IMR-90 (cell line): ENCODE measurements at regions not wholly inside any gene's neighbourhood (a gene's known extent, or its start where the extent isn't known, plus 50 kb on each side); places are given as distances from the start of the nearest gene placed in this dataset.

Experiments
- ATAC-seq: fragments of 200-7000 bp; cut with Tn5 transposase; 2 replicates; pipeline ENCODE4 v1.9.1; 2020; ENCODE audit warnings: low read depth, mild to moderate bottlenecking, moderate library complexity
- BruUV-seq: library from RNA; stranded (reverse); fragments of 400-500 nt; replicated peaks from 2 replicates; lab custom pipeline; 2021; lab: Mats Ljungman, UMichigan
- CTCF ChIA-PET: fragments of 300-600 bp; formaldehyde crosslinking; extraction: SDS; loops from one replicate; lab custom pipeline; 2021; ENCODE audit warnings: antibody characterized with exemption; lab: Yijun Ruan, JAX
- POLR2A ChIA-PET: fragments of 300-600 bp; sonication (Branson Sonifier 250); formaldehyde crosslinking; loops from one replicate; lab custom pipeline; 2022; ENCODE audit warnings: antibody characterized with exemption; ENCODE audit not compliant: unreplicated experiment; lab: Charles Lee
- DNase-seq: peaks from one replicate; pipeline ENCODE4 v3.0.0; 2013
- H2AFZ ChIP-seq: replicated peaks from 2 replicates; pipeline ENCODE3; 2013; ENCODE audit warnings: low read length, mild to moderate bottlenecking; ENCODE audit not compliant: poor library complexity
- H2AK5ac ChIP-seq: 2 replicates; pipeline ENCODE4 v1.6.1; 2013; ENCODE audit warnings: low read depth, low read length, inconsistent platforms
- H2AK9ac ChIP-seq: replicated peaks from 2 replicates; pipeline ENCODE3; 2013; ENCODE audit warnings: mild to moderate bottlenecking, low read depth, low read length, moderate library complexity; ENCODE audit not compliant: poor library complexity
- H2BK120ac ChIP-seq: 2 replicates; pipeline ENCODE4 v1.6.1; 2013; ENCODE audit warnings: low read depth, low read length, inconsistent platforms
- H2BK15ac ChIP-seq: 3 replicates; pipeline ENCODE4 v1.6.1; 2013; ENCODE audit warnings: low read depth, low read length, inconsistent platforms
- H2BK20ac ChIP-seq: 2 replicates; pipeline ENCODE4 v1.6.1; 2013; ENCODE audit warnings: low read depth, mild to moderate bottlenecking, inconsistent platforms, low read length, moderate library complexity
- H2BK5ac ChIP-seq: 2 replicates; pipeline ENCODE4 v1.6.1; 2013; ENCODE audit warnings: mild to moderate bottlenecking, low read depth, low read length, inconsistent platforms; ENCODE audit not compliant: poor library complexity, severe bottlenecking
- H3K14ac ChIP-seq: replicated peaks from 2 replicates; pipeline ENCODE4 v1.6.1; 2013; ENCODE audit warnings: low read depth, low read length, inconsistent platforms
- H3K18ac ChIP-seq: 2 replicates; pipeline ENCODE4 v1.6.1; 2013; ENCODE audit warnings: low read depth, low read length, control low read depth
- H3K23ac ChIP-seq: 2 replicates; pipeline ENCODE4 v1.6.1; 2013; ENCODE audit warnings: low read depth, low read length, inconsistent platforms
- H3K27ac ChIP-seq: 2 replicates; pipeline ENCODE4 v1.5.1; 2013; ENCODE audit warnings: mild to moderate bottlenecking, control low read depth, low read length; ENCODE audit not compliant: insufficient read depth
- H3K27me3 ChIP-seq: 2 replicates; pipeline ENCODE4 v1.6.1; 2013; ENCODE audit warnings: low read length; ENCODE audit not compliant: control insufficient read depth, insufficient read depth
- H3K36me3 ChIP-seq: 2 replicates; pipeline ENCODE4 v1.6.1; 2013; ENCODE audit warnings: low read length, mixed read lengths; ENCODE audit not compliant: control insufficient read depth, insufficient read depth
- H3K4ac ChIP-seq: 2 replicates; pipeline ENCODE4 v1.6.1; 2013; ENCODE audit warnings: low read depth, low read length, inconsistent platforms
- H3K4me1 ChIP-seq: 2 replicates; pipeline ENCODE4 v1.6.1; 2013; ENCODE audit warnings: low read length, mixed read lengths; ENCODE audit not compliant: control insufficient read depth, insufficient read depth
- H3K4me2 ChIP-seq: 2 replicates; pipeline ENCODE4 v1.6.1; 2013; ENCODE audit warnings: low read depth, mild to moderate bottlenecking, control low read depth, low read length, moderate library complexity
- H3K4me3 ChIP-seq: 2 replicates; pipeline ENCODE4 v1.5.1; 2013; ENCODE audit warnings: low read depth, mild to moderate bottlenecking, control low read depth, low read length, moderate library complexity; ENCODE audit not compliant: insufficient read depth
- H3K56ac ChIP-seq: 2 replicates; pipeline ENCODE4 v1.6.1; 2013; ENCODE audit warnings: low read length, inconsistent platforms; ENCODE audit not compliant: insufficient read depth; ENCODE audit errors: extremely low read depth
- H3K79me1 ChIP-seq, 2 experiments: 2 replicates each; pipeline ENCODE4 v1.6.1; 2013; ENCODE audit warnings: low read length in 2 of 2, inconsistent platforms in 1 of 2, low read depth in 1 of 2
- H3K9ac ChIP-seq: 2 replicates; pipeline ENCODE4 v1.6.1; 2013; ENCODE audit warnings: low read depth, low read length, control low read depth
- H3K9me1 ChIP-seq: 2 replicates; pipeline ENCODE4 v1.6.1; 2013; ENCODE audit warnings: low read length, inconsistent platforms; ENCODE audit not compliant: insufficient read depth
- H3K9me3 ChIP-seq: 2 replicates; pipeline ENCODE4 v1.6.1; 2013; ENCODE audit warnings: low read length; ENCODE audit not compliant: control insufficient read depth, insufficient read depth
- H4K20me1 ChIP-seq: 2 replicates; pipeline ENCODE4 v1.6.1; 2013; ENCODE audit warnings: low read length, inconsistent platforms; ENCODE audit not compliant: insufficient read depth
- H4K5ac ChIP-seq: 2 replicates; pipeline ENCODE4 v1.6.1; 2013; ENCODE audit warnings: mild to moderate bottlenecking, low read depth, low read length, control low read depth
- H4K8ac ChIP-seq, 2 experiments: 2 replicates each; pipeline ENCODE4 v1.6.1; 2013; ENCODE audit warnings: low read depth in 2 of 2, low read length in 2 of 2, control low read depth in 1 of 2, inconsistent platforms in 1 of 2
- H4K91ac ChIP-seq: 2 replicates; pipeline ENCODE4 v1.6.1; 2013; ENCODE audit warnings: low read depth, low read length, inconsistent platforms; ENCODE audit not compliant: insufficient read depth
- MXI1 ChIP-seq: IDR thresholded peaks from 2 replicates; pipeline ENCODE4 v1.6.1; 2012; ENCODE audit warnings: low read depth, mild to moderate bottlenecking, low read length, moderate library complexity, borderline replicate concordance
- POLR2A ChIP-seq: IDR thresholded peaks from 2 replicates; pipeline ENCODE4 v1.6.1; 2012; ENCODE audit warnings: mild to moderate bottlenecking, low read depth, low read length
- RFX5 ChIP-seq: IDR thresholded peaks from 2 replicates; pipeline ENCODE4 v1.8.0; 2012; ENCODE audit warnings: low read depth, mild to moderate bottlenecking, low read length, moderate library complexity
- WGBS, 2 experiments: methylation state at CpG; one replicate each; pipeline versions ENCODE4 v1.1.5 to v1.1.7; 2013; ENCODE audit warnings: missing lambda C conversion rate in 2 of 2; ENCODE audit not compliant: insufficient read length in 1 of 2; ENCODE audit errors: extremely low coverage in 2 of 2; 5-methylcytosine and 5-hydroxymethylcytosine counted together
- dilution Hi-C: fragments of 300-500 bp; cut with HindIII; formaldehyde crosslinking; loops from one replicate; pipeline ENCODE4 v1.14.3; 2018; ENCODE audit warnings: low sequenced_read_pairs; ENCODE audit not compliant: unreplicated experiment
- in situ Hi-C: fragments of 300-500 bp; cut with MboI; formaldehyde crosslinking; loops from 3 replicates; pipeline ENCODE4 v1.14.3; 2019; ENCODE audit warnings: low sequenced_read_pairs, inconsistent platforms, mixed read lengths
- intact Hi-C: fragments of 100-400 bp; cut with micrococcal nuclease; formaldehyde crosslinking; loops from 2 replicates; pipeline ENCODE4 v1.10.0; 2022
- TF ChIP-seq, protein P1 (sequence below): fragments of 150-350 bp; IDR thresholded peaks from 2 replicates; pipeline ENCODE4 v1.6.1; 2017; ENCODE audit warnings: mild to moderate bottlenecking, antibody characterized with exemption, low read length, low read depth

DNA sequence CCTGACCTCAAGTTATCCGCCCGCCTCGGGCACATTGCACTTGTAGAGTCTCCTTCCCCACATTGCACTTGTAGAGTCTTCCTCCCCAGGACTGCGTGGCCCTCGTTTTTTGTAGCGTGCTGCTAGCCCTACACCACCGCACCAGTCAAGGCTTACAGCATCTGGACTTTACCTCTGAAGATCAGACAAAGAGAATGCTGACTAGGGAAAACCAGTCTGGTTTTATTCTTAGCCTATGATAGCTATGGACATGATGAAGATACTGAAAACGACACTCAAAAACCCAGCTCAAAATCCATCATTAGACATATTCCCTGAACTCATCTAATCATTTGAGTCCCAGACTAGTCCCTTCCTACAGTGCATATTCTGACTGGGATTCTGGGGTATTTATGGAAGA lies 71.9 kb upstream of the AKR1E2 start:
- H3K4ac ChIP-seq, result no peak overlapping the region
- H3K18ac ChIP-seq, result no peak overlapping the region
- H3K4me2 ChIP-seq, result no peak overlapping the region
- no peak overlapping the region; the same call in 1 of the 2 replicates for H3K14ac ChIP-seq
- no peak overlapping the region for H3K56ac ChIP-seq
- ChIA-PET CTCF (no interaction called here), POLR2A (no interaction called here)
- H3K27ac ChIP-seq, result no peak overlapping the region
- H3K4me3 ChIP-seq, result no peak overlapping the region
- H3K4me1 ChIP-seq, result peaks cover 2% of the 10 kb centered on the region; the same call in 1 of the 2 replicates
- in situ Hi-C loops (loop anchor here (25.0 kb wide), 2 partner anchors 492 to 842 kb away; no protein-coding TSS in a partner anchor), intact Hi-C loops (no loop called here), dilution Hi-C loops (no loop called here)
- no peak overlapping the region for H3K9ac ChIP-seq
- no peak for ATAC-seq
- no peak overlapping the region for H2AK5ac ChIP-seq
- no peaks in the 10 kb centered on the region for H4K20me1 ChIP-seq
- no peak overlapping the region for H4K91ac ChIP-seq
- no peak overlapping the region for H2AFZ ChIP-seq
- BruUV-seq, result no TSS peak
- no CpG with 5 or more reads among the region's 8 CpGs for WGBS, 2 experiments
- no peaks in the 10 kb centered on the region for H3K36me3 ChIP-seq
- H2AK9ac ChIP-seq, result no peak overlapping the region
- no peak for TF ChIP-seq MXI1
- TF ChIP-seq, protein P1, sequence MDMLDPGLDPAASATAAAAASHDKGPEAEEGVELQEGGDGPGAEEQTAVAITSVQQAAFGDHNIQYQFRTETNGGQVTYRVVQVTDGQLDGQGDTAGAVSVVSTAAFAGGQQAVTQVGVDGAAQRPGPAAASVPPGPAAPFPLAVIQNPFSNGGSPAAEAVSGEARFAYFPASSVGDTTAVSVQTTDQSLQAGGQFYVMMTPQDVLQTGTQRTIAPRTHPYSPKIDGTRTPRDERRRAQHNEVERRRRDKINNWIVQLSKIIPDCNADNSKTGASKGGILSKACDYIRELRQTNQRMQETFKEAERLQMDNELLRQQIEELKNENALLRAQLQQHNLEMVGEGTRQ, result no peak
- no peak for TF ChIP-seq POLR2A
- TF ChIP-seq RFX5, result no peak
- H4K5ac ChIP-seq, result no peak overlapping the region
- no peak overlapping the region for H2BK15ac ChIP-seq
- H4K8ac ChIP-seq, result no peak overlapping the region
- no peaks in the 10 kb centered on the region for H3K9me1 ChIP-seq
- H3K27me3 ChIP-seq, result no peaks in the 10 kb centered on the region
- H2BK5ac ChIP-seq, result no peak overlapping the region
- H2BK120ac ChIP-seq, result no peak overlapping the region
- H3K9me3 ChIP-seq, result no peaks in the 10 kb centered on the region
- no peak for DNase-seq
- H3K23ac ChIP-seq, result no peak overlapping the region
- H2BK20ac ChIP-seq, result no peak overlapping the region; the same call in 1 of the 2 replicates
- H3K79me1 ChIP-seq, result peaks cover 0 to 37% of the 10 kb centered on the region in 2 experiments; a peak in 2 of 4 replicates
